CD8-positive, alpha-beta memory T cell (primary cell): ENCODE measurements at regions not wholly inside any gene's neighbourhood (a gene's known extent, or its start where the extent isn't known, plus 50 kb on each side); places are given as distances from the start of the nearest gene placed in this dataset.

Experiments used
- CTCF ChIA-PET: fragments of 350-600 bp; sonication (Branson Sonifier 250); formaldehyde crosslinking; loops from one replicate; lab custom pipeline; 2021; ENCODE audit warnings: antibody characterized with exemption; lab: Charles Lee
- POLR2A ChIA-PET: fragments of 350-600 bp; sonication (Branson Sonifier 250); formaldehyde crosslinking; loops from one replicate; lab custom pipeline; 2021; ENCODE audit warnings: antibody characterized with exemption; lab: Charles Lee
- DNase-seq, 5 donors: peaks; one replicate each; pipeline versions ENCODE4 v3.0.0 to v3.0.0-alpha.2; 2020 to 2022; ENCODE audit warnings: mixed read lengths in 1 of 5
- H3K27ac ChIP-seq: one replicate; pipeline ENCODE4 v1.7.0; 2013; ENCODE audit warnings: low read depth, mild to moderate bottlenecking, low read length, moderate library complexity
- H3K27me3 ChIP-seq: 2 replicates; pipeline ENCODE4 v1.7.0; 2013; ENCODE audit warnings: low read length, mild to moderate bottlenecking; ENCODE audit not compliant: insufficient read depth, poor library complexity, severe bottlenecking
- H3K36me3 ChIP-seq: 2 replicates; pipeline ENCODE4 v1.7.0; 2013; ENCODE audit warnings: mild to moderate bottlenecking, low read length, moderate library complexity; ENCODE audit not compliant: insufficient read depth
- H3K4me1 ChIP-seq: 2 replicates; pipeline ENCODE4 v1.7.0; 2013; ENCODE audit warnings: mild to moderate bottlenecking, low read length, moderate library complexity; ENCODE audit not compliant: insufficient read depth
- H3K4me3 ChIP-seq: 2 replicates; pipeline ENCODE4 v1.7.0; 2013; ENCODE audit warnings: mild to moderate bottlenecking, low read length
- H3K9me3 ChIP-seq: 2 replicates; pipeline ENCODE4 v1.7.0; 2013; ENCODE audit warnings: mild to moderate bottlenecking, low read length
- H3K27ac Mint-ChIP-seq, 8 donors: one replicate each; pipeline ENCODE4 v1.8.0; 2020 to 2021; ENCODE audit warnings: mixed read lengths in 8 of 8, mild to moderate bottlenecking in 6 of 8, inconsistent platforms in 3 of 8, moderate library complexity in 3 of 8
- H3K27me3 Mint-ChIP-seq, 2 donors: one replicate each; pipeline ENCODE4 v1.8.0; 2020 to 2021; ENCODE audit warnings: mixed read lengths in 2 of 2, mild to moderate bottlenecking in 1 of 2, moderate library complexity in 1 of 2
- H3K36me3 Mint-ChIP-seq, 3 donors: one replicate each; pipeline ENCODE4 v1.8.0; 2020 to 2021; ENCODE audit warnings: mixed read lengths in 3 of 3, inconsistent platforms in 1 of 3, mild to moderate bottlenecking in 1 of 3
- H3K4me1 Mint-ChIP-seq, 3 donors: one replicate each; pipeline ENCODE4 v1.8.0; 2020 to 2021; ENCODE audit warnings: mixed read lengths in 3 of 3, inconsistent platforms in 1 of 3, mild to moderate bottlenecking in 1 of 3
- H3K4me3 Mint-ChIP-seq, 7 donors: one replicate each; pipeline ENCODE4 v1.8.0; 2020 to 2021; ENCODE audit warnings: mixed read lengths in 7 of 7, mild to moderate bottlenecking in 6 of 7, moderate library complexity in 4 of 7, inconsistent platforms in 2 of 7
- H3K9me3 Mint-ChIP-seq, 5 donors: one replicate each; pipeline ENCODE4 v1.8.0; 2020 to 2022; ENCODE audit warnings: mixed read lengths in 5 of 5, mild to moderate bottlenecking in 3 of 5, moderate library complexity in 2 of 5, inconsistent platforms in 1 of 5

- Mint-ChIP-seq H3K27ac (no peak overlapping the region), H3K36me3 (no peaks in the 10 kb centered on the region), H3K4me3 (no peak overlapping the region), H3K4me1 (no peaks in the 10 kb centered on the region), H3K27me3 (no peaks in the 10 kb centered on the region), H3K9me3 (peaks cover 1 to 42% (median 14%) of the 10 kb centered on the region in 5 donors)
- no peaks in the 10 kb centered on the region for H3K9me3 ChIP-seq
- ChIA-PET CTCF (no interaction called here), POLR2A (no interaction called here)
- no peak overlapping the region for H3K27ac ChIP-seq
- H3K4me3 ChIP-seq, result no peak overlapping the region
- H3K4me1 ChIP-seq, result no peaks in the 10 kb centered on the region
- no peak for DNase-seq
- H3K27me3 ChIP-seq, result no peaks in the 10 kb centered on the region
- no peaks in the 10 kb centered on the region for H3K36me3 ChIP-seq
Observed at GRCh38 chr11:98836156-98836555, 184.6 kb upstream of the CNTN5 start.

DNA sequence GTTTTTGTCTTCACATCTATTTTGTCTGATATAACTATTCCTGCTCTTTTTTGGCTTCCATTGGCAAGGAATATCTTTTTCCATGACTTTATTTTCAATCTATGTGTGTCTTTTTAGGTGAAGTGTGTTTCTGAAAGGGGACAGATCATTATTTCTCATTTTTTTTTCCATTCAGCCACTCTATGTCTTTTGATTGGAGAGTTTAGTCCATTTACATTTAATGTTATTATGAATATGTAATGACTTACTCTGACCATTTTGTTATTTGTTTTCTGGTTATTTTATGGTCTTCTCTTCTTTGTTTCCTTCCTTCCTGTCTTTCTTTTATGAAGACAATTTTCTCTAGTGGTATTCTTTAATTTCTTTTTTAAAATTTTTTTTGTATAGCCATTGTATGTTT is 178.6 kb upstream of the CNTN5 start:
- no peaks in the 10 kb centered on the region for H3K27me3 ChIP-seq
- H3K27ac ChIP-seq, result no peak overlapping the region
- no peaks in the 10 kb centered on the region for H3K4me1 ChIP-seq
- Mint-ChIP-seq H3K27ac (no peak overlapping the region), H3K9me3 (peaks cover 4 to 35% (median 15%) of the 10 kb centered on the region in 5 donors), H3K4me3 (no peak overlapping the region), H3K4me1 (no peaks in the 10 kb centered on the region), H3K36me3 (no peaks in the 10 kb centered on the region), H3K27me3 (no peaks in the 10 kb centered on the region)
- H3K36me3 ChIP-seq, result no peaks in the 10 kb centered on the region
- H3K4me3 ChIP-seq, result no peak overlapping the region
- DNase-seq, result no peak
- ChIA-PET POLR2A (no interaction called here), CTCF (no interaction called here)
- no peaks in the 10 kb centered on the region for H3K9me3 ChIP-seq

DNA sequence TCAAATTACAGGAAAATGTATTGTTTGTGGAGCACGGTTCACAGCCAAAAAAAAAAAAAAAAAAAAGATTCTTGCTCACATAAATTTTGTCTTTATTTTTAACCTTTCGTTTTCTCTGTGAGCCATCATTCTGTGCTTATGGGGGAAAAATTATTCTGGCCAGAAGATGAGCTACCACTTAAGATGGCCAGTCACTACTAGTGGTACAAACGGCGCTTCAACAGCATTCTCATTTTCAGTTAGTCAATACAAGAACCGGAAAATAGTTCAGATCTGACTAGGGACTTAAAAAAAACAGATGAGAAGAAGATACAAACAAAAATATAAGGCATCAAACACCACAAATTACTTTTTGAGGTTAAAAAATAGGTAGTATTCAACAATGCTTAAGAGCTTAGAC is 158.6 kb upstream of the CNTN5 start:
- peaks cover 0 to 3% (median 0%) of the 10 kb centered on the region in 3 donors for H3K36me3 Mint-ChIP-seq
- no peaks in the 10 kb centered on the region for H3K4me1 ChIP-seq
- H3K4me1 Mint-ChIP-seq, result no peaks in the 10 kb centered on the region
- H3K27ac Mint-ChIP-seq, result no peak overlapping the region
- H3K4me3 ChIP-seq, result no peak overlapping the region
- ChIA-PET POLR2A (no interaction called here), CTCF (no interaction called here)
- no peak overlapping the region for H3K27ac ChIP-seq
- no peak overlapping the region for H3K4me3 Mint-ChIP-seq
- no peak for DNase-seq
- H3K9me3 ChIP-seq, result no peaks in the 10 kb centered on the region
- H3K27me3 Mint-ChIP-seq, result no peaks in the 10 kb centered on the region
- peaks cover 11 to 27% (median 16%) of the 10 kb centered on the region in 5 donors for H3K9me3 Mint-ChIP-seq
- no peaks in the 10 kb centered on the region for H3K36me3 ChIP-seq
- H3K27me3 ChIP-seq, result no peaks in the 10 kb centered on the region

DNA sequence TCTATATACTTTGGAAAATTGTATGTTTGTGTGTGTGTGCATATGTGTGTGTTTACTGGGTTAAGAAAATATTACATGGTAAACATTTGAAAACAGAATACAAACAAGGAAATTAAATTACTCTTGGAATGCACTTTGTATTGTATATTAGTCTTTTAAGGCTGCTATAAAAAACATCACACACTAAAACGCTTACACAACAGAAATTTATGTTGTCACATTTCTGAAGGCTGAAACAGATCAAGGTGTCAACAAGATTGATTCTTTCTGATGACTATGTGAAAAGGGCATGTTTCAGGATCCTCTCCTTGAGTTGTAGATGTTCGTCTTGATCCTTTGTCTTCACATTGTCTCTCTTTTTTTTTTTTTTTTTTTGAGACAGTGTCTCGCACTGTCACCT is 149.1 kb upstream of the CNTN5 start:
- Mint-ChIP-seq H3K36me3 (no peaks in the 10 kb centered on the region), H3K27me3 (no peaks in the 10 kb centered on the region), H3K9me3 (peaks cover 8 to 36% (median 14%) of the 10 kb centered on the region in 5 donors), H3K4me3 (no peak overlapping the region), H3K27ac (no peak overlapping the region), H3K4me1 (no peaks in the 10 kb centered on the region)
- ChIA-PET CTCF (no interaction called here), POLR2A (no interaction called here)
- H3K4me3 ChIP-seq, result no peak overlapping the region
- no peak overlapping the region for H3K27ac ChIP-seq
- H3K9me3 ChIP-seq, result no peaks in the 10 kb centered on the region
- no peaks in the 10 kb centered on the region for H3K4me1 ChIP-seq
- no peaks in the 10 kb centered on the region for H3K36me3 ChIP-seq
- H3K27me3 ChIP-seq, result no peaks in the 10 kb centered on the region
- DNase-seq, result no peak

DNA sequence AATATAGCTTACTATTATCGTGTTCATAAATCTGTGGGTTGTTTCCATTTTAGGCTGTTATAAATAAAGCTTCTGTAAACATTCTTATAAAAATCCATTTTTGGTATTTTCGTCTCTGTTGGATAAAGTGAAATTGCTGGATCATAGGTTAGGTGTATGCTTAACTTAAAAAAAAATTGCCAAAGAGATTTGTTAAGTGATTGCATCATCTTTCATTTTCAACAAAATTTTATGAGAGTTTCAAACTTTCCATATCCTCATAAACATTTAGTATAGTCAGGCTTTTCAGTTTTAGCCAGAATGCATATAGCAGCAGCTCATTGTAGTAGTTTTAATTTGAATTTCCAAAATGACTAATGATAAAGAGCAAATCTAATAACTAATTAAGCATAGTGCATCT is 146.7 kb upstream of the CNTN5 start:
- Histone ChIP-seq H3K36me3 (no peaks in the 10 kb centered on the region), H3K9me3 (no peaks in the 10 kb centered on the region), H3K27ac (no peak overlapping the region), H3K27me3 (no peaks in the 10 kb centered on the region), H3K4me3 (no peak overlapping the region), H3K4me1 (no peaks in the 10 kb centered on the region)
- Mint-ChIP-seq H3K4me1 (no peaks in the 10 kb centered on the region), H3K36me3 (no peaks in the 10 kb centered on the region), H3K4me3 (no peak overlapping the region), H3K27me3 (no peaks in the 10 kb centered on the region), H3K9me3 (peaks cover 0 to 28% (median 10%) of the 10 kb centered on the region in 5 donors), H3K27ac (no peak overlapping the region)
- DNase-seq, result no peak
- ChIA-PET CTCF (no interaction called here), POLR2A (no interaction called here)

GRCh38 chr11:98895936-98896335 is 124.8 kb upstream of the CNTN5 start:
- H3K36me3 Mint-ChIP-seq, result peaks cover 0 to 2% (median 0%) of the 10 kb centered on the region in 3 donors
- no peaks in the 10 kb centered on the region for H3K36me3 ChIP-seq
- H3K27me3 ChIP-seq, result no peaks in the 10 kb centered on the region
- H3K4me3 Mint-ChIP-seq, result no peak overlapping the region
- no peak overlapping the region for H3K4me3 ChIP-seq
- DNase-seq, result no peak
- H3K27ac Mint-ChIP-seq, result no peak overlapping the region
- H3K27ac ChIP-seq, result no peak overlapping the region
- no peaks in the 10 kb centered on the region for H3K27me3 Mint-ChIP-seq
- ChIA-PET CTCF (no interaction called here), POLR2A (no interaction called here)
- peaks cover 4 to 40% (median 15%) of the 10 kb centered on the region in 5 donors for H3K9me3 Mint-ChIP-seq
- no peaks in the 10 kb centered on the region for H3K9me3 ChIP-seq
- no peaks in the 10 kb centered on the region for H3K4me1 Mint-ChIP-seq
- H3K4me1 ChIP-seq, result no peaks in the 10 kb centered on the region

DNA sequence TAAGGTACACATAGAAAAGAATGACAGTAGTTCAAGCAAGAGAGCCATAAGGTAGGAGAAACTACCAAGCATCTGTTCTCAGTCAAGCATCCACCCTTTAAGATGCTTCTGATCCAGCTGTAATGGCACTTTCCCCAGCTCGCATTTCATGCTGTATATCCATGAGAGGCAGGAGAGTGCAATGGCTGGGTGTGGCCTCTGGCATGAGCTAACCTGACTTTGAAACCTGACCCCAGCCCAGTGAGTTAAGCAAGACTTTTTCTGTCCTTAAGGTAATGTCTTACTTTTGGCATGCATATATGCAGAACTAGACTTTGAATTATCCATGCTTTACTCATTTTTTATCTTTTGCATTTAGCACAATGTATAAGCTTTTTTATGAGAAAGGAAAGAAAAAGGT is 79.8 kb upstream of the CNTN5 start:
- H3K4me1 ChIP-seq, result no peaks in the 10 kb centered on the region
- ChIA-PET CTCF (no interaction called here), POLR2A (no interaction called here)
- no peaks in the 10 kb centered on the region for H3K9me3 ChIP-seq
- no peak overlapping the region for H3K27ac ChIP-seq
- H3K27me3 ChIP-seq, result no peaks in the 10 kb centered on the region
- H3K27me3 Mint-ChIP-seq, result no peaks in the 10 kb centered on the region
- DNase-seq, result no peak
- H3K4me3 ChIP-seq, result no peak overlapping the region
- no peak overlapping the region for H3K4me3 Mint-ChIP-seq
- peaks cover 0 to 31% (median 9%) of the 10 kb centered on the region in 5 donors for H3K9me3 Mint-ChIP-seq
- no peaks in the 10 kb centered on the region for H3K36me3 Mint-ChIP-seq
- H3K27ac Mint-ChIP-seq, result no peak overlapping the region
- no peaks in the 10 kb centered on the region for H3K36me3 ChIP-seq
- H3K4me1 Mint-ChIP-seq, result no peaks in the 10 kb centered on the region

- Mint-ChIP-seq H3K27me3 (no peaks in the 10 kb centered on the region), H3K9me3 (peaks cover 0 to 18% (median 7%) of the 10 kb centered on the region in 5 donors), H3K4me3 (no peak overlapping the region), H3K27ac (no peak overlapping the region), H3K36me3 (no peaks in the 10 kb centered on the region), H3K4me1 (no peaks in the 10 kb centered on the region)
- no peaks in the 10 kb centered on the region for H3K9me3 ChIP-seq
- no peaks in the 10 kb centered on the region for H3K4me1 ChIP-seq
- ChIA-PET CTCF (no interaction called here), POLR2A (no interaction called here)
- no peak overlapping the region for H3K27ac ChIP-seq
- no peak overlapping the region for H3K4me3 ChIP-seq
- no peaks in the 10 kb centered on the region for H3K36me3 ChIP-seq
- H3K27me3 ChIP-seq, result no peaks in the 10 kb centered on the region
- no peak for DNase-seq
Observed at GRCh38 chr11:98944461-98944860, 76.3 kb upstream of the CNTN5 start.

- no peaks in the 10 kb centered on the region for H3K4me1 Mint-ChIP-seq
- H3K4me1 ChIP-seq, result no peaks in the 10 kb centered on the region
- no peaks in the 10 kb centered on the region for H3K36me3 ChIP-seq
- no peak for DNase-seq
- no peak overlapping the region for H3K27ac ChIP-seq
- H3K27ac Mint-ChIP-seq, result no peak overlapping the region
- H3K36me3 Mint-ChIP-seq, result no peaks in the 10 kb centered on the region
- no peaks in the 10 kb centered on the region for H3K27me3 ChIP-seq
- peaks cover 2 to 14% (median 6%) of the 10 kb centered on the region in 5 donors for H3K9me3 Mint-ChIP-seq
- H3K4me3 Mint-ChIP-seq, result no peak overlapping the region
- no peaks in the 10 kb centered on the region for H3K9me3 ChIP-seq
- CTCF ChIA-PET, result no interaction called here
- no peaks in the 10 kb centered on the region for H3K27me3 Mint-ChIP-seq
- POLR2A ChIA-PET, result no interaction called here
- H3K4me3 ChIP-seq, result no peak overlapping the region
Observed at GRCh38 chr11:98952107-98952506, 68.6 kb upstream of the CNTN5 start.
